NOMO-1 treated with dmso at 0.1 percent for 144 hours (cell line): ENCODE measurements at regions not wholly inside any gene's neighbourhood (a gene's known extent, or its start where the extent isn't known, plus 50 kb on each side); places are given as distances from the start of the nearest gene placed in this dataset.
"Not testable (repeated sequence)": the region's sequence is repeated elsewhere in the genome, so short reads cannot be mapped to it uniquely, and the experiment has no call there.

ENCODE experiments used
- DNase-seq: peaks from one replicate; lab custom pipeline; 2025; ENCODE audit not compliant: unreplicated experiment; lab: John Stamatoyannopoulos, UW

DNA sequence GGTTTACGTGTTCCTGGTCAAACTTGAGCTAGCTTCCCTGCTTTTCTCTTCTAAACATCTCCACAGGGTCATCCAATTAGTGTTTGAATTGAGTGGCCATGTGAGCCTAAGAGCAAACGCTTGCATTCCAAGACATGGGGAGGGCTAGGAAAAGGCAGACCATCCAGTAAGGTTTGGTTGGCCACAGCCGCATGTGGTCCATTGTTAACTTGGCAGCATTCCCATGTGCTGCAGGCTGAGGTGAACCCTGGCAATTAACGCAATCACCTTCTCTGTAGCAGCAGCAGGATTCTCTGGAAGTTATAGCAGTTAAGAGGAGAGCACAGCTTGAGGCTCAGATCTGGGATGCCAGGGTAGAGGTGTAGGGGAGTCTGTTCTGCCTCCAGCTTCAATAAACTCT lies 502.2 kb upstream of the LMCD1 start:
- no peak for DNase-seq

DNA sequence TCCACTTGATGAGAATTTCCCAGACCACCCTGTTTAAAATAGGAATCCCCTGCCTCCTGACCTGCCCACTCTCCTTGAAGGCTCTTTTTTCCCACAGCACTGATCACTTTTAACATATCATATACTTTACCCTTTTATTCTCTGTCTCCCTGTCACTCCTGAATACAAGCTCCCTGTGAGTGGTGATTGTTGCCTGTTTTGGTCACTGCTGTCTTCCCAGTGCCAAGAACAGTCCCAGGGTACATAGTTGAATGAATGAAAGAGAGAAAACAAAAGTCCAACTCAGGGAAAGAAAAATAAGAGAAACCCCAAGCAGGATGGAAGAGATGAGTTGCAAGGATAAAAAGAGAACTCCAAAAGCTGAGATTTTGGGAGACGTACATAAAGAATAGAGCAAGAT lies 500.3 kb upstream of the LMCD1 start:
- DNase-seq = no peak

GRCh38 chr3:8001712-8002111 lies 499.9 kb upstream of the LMCD1 start:
- no peak for DNase-seq

- DNase-seq = no peak
These were observed 489.7 kb upstream of the LMCD1 start for GRCh38 chr3:8011902-8012301.

GRCh38 chr3:8020047-8020841 lies 481.4 kb upstream of the LMCD1 start:
- DNase-seq = no peak

DNA sequence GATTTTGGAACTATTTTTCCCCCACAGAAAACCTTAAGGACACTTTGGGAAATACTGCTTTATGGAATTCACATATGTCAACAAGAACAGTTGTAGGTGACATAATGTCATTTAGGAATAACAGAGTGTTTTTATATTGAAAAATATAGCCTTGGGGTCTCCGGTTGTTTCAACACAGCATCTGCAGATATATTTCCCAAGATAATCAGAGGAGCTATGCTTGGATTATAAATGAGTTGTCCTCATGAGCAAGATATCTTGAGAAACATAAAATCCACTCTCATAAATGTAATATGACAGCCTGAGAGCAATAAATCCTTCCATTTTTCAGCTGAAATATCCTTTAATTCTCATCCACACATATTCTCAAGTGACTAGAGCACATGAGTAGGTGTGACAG lies 473.7 kb upstream of the LMCD1 start:
- DNase-seq = no peak

DNA sequence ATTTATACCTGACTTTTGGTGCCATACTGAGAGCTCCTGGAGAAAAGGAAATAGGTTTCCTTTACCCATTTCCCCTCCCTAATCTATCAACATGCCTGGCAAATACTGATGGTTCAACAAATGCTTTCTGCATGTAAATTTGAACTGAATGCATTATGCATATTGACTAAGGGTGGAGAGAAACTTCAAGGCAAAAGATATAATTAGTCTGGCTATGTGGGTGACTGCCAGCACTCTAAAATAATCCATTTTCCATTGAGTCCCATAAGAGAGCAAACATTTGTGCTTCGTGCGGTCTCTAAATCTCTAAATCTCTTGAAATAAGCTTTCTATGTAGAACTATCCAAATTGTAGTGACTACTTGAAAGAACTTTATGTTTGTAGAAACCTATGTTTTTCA lies 451.3 kb upstream of the LMCD1 start:
- DNase-seq = no peak

DNA sequence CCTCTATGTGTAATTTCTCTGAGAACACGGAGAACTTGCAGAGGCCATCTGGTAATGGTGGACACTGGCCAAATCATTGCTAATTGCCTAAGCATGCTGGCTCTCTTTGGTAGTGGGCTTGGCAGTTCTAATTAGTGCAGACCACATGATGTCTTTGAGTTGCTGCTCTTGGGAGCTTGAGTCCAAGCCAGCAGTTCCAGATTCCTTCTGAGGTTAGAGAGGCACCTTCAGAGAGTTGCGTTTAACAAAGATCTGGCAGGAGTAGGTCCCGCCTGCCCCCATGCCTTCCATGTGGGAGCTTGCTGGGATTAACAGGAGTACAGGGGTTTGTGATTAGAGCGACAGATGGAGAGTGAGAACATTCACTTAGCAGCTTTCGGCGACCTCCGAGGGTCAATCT lies 449.0 kb upstream of the LMCD1 start:
- no peak for DNase-seq

- not testable (repeated sequence) for DNase-seq
These were observed 433.5 kb upstream of the LMCD1 start for GRCh38 chr3:8068135-8068534.

- DNase-seq = no peak
These were observed 432.2 kb upstream of the LMCD1 start for GRCh38 chr3:8069471-8069870.

- no peak for DNase-seq
These were observed 431.6 kb upstream of the LMCD1 start for GRCh38 chr3:8070011-8070410.

- not testable (repeated sequence) for DNase-seq
These were observed 426.9 kb upstream of the LMCD1 start for GRCh38 chr3:8074740-8075139.

DNA sequence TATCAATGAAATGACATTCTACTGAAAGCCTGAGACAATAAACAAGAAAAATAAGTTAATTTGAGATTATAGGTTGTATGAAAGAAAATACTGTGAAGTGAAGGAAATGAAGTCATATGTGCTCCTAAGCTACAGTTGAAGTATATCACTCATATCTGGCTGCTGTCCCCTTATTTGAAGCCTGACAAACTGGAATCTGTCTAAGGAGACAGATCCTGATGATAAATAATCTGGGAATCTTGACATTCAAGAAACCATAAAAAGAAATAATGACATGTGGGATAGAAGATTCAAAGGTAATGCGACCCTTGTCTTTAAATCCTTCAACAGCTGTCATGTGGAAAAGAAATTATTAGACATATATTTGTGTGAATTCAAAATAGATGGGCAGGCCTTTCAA lies 424.5 kb upstream of the LMCD1 start:
- no peak for DNase-seq

DNA sequence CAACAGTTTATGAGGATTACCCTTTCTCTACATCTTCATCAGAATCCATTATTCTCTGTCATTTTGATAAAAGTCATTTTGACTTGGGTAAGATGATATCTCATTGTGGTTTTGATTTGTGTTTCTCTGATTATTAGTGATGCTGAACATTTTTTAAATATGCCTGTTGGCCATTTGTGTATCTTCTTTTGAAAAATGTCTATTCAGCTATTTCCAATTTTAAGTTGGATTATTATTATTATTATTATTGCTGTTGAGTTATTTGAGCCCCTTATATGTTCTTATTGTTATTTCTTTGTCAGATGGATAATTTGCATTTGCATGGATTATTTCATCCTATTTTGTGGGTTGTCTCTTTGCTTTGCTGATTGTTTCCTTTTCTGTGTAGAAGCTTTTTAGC lies 421.2 kb upstream of the LMCD1 start:
- DNase-seq = no peak

DNA sequence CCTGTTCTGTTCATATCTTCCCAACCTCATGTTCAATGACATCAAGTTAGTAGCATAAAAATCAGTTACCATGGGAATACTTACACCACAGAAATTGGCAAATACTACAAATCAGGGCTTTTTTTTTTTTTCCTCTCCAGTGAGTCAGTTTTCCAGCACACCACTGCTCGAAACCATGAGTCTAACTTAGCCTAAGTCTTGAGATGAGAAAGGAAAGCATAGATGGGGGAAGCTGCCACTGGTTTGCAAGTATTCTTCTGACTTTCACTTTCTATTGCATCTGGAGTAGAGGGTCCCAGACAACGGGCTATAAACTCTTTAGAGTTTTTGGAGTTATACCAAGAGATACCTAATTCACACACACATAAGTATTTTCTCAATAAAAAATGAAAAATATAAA lies 416.1 kb upstream of the LMCD1 start:
- DNase-seq = no peak

- no peak for DNase-seq
These were observed 413.7 kb upstream of the LMCD1 start for GRCh38 chr3:8087951-8088350.

DNA sequence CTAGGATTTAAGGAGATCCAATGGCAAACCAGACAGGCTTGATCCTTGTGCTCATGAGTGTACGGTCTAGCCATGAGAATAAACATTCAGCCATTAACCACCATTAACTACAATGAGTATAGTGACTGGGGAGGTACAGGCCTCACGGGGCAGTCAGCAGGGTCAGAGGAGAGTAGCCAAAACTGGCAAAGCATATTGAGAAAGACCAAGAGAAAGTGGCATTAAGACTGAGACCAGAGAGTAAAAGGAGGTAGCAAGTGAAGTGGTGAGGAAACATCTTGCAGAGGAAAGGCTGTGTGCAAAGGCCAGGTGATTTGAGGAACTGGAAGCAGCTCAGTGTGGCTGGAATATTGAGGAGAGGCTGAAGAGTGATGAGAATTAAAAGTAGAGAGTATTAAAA lies 407.2 kb upstream of the LMCD1 start:
- DNase-seq = no peak

GRCh38 chr3:8095724-8096123 lies 405.9 kb upstream of the LMCD1 start:
- no peak for DNase-seq

GRCh38 chr3:8097690-8098089 lies 403.9 kb upstream of the LMCD1 start:
- no peak for DNase-seq

GRCh38 chr3:8103954-8104353 lies 397.7 kb upstream of the LMCD1 start:
- DNase-seq = no peak

DNA sequence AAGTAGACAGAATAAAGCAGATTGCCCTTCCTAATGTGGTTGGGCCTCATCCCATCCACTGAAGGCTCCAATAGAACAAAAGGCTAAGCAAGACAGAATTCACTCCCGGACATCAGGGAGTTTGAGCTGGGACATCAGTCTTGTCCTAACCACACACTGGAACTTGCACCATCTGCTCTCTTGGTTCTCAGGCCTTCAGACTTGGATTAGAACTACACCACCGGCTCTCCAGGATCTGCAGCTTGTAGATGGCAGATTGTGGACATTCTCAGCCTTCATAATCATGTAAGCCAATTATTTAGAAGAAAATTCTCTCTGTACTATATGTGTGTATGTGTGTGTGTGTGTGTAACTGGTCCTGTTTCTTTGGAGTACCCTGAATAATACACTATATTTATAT lies 394.7 kb upstream of the LMCD1 start:
- no peak for DNase-seq

DNA sequence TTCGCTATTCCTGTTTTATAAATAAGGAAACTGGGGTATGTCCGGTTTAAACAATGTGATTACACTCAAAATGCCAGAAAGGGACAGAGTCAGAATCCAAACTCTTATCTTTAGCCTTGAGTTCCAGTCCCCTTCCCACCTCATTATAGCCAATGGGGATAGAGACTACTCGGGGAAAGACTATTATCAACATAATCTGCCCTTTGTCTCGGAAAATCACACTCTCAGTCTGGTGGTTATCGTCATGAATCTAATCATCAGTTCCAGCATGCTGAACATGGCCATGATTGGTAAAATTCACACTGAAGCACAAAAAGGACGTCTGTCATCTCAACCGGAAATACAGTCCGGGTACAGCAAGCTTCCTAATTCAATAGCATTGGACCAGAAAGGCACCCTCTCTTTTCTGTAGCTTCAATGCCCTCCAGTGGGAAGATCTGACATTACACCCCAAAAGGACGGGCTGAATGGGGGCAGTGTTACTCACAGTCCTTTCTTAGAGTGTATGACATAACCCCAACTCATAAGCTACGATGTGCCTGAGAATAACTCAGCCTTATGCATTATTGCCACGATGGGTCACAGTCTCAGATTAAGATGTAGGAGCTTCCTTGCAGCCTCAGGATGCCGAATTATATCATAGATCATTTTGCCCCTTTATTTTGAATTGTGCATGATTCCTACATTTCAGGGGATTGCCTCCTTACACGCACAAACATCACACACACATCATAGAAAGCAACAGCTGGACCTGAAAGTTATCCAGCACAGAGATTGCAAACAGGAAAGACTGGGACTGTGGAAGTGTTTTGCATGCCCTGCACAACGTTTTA lies 390.4 kb upstream of the LMCD1 start:
- peak; percentile 1 for DNase-seq
